NCI-H69 (cell line): ENCODE measurements at regions not wholly inside any gene's neighbourhood (a gene's known extent, or its start where the extent isn't known, plus 50 kb on each side); places are given as distances from the start of the nearest gene placed in this dataset.
"Not testable (repeated sequence)": the region's sequence is repeated elsewhere in the genome, so short reads cannot be mapped to it uniquely, and the experiment has no call there.

Experiments
- DNase-seq: peaks from one replicate; lab custom pipeline; 2025; lab: John Stamatoyannopoulos, UW

- DNase-seq = no peak
Measured at GRCh38 chr22:48494256-48494967, 1333.3 kb downstream of the BRD1 start.

GRCh38 chr22:48493733-48494132 is 1333.9 kb downstream of the BRD1 start:
- no peak for DNase-seq

- DNase-seq = peak; percentile 79
Measured at GRCh38 chr22:48492366-48493320, 1335.0 kb downstream of the BRD1 start.

GRCh38 chr22:48491451-48491941 is 1336.2 kb downstream of the BRD1 start:
- DNase-seq = no peak

- no peak for DNase-seq
Measured at GRCh38 chr22:48490500-48491411, 1336.9 kb downstream of the BRD1 start.

- DNase-seq = peak; percentile 33
Measured at GRCh38 chr22:48489551-48490499, 1337.8 kb downstream of the BRD1 start.

- DNase-seq = no peak
Measured at GRCh38 chr22:48488611-48489511, 1338.8 kb downstream of the BRD1 start.

- DNase-seq = peak; percentile 6
Measured at GRCh38 chr22:48488149-48488551, 1339.5 kb downstream of the BRD1 start.

GRCh38 chr22:48486558-48486957 is 1341.1 kb downstream of the BRD1 start:
- DNase-seq = no peak

- no peak for DNase-seq
Measured at GRCh38 chr22:48486134-48486532, 1341.5 kb downstream of the BRD1 start.

- no peak for DNase-seq
Measured at GRCh38 chr22:48485149-48486133, 1342.2 kb downstream of the BRD1 start.

GRCh38 chr22:48483764-48484528 is 1343.7 kb downstream of the BRD1 start:
- no peak for DNase-seq

GRCh38 chr22:48482771-48483170 is 1344.9 kb downstream of the BRD1 start:
- DNase-seq = no peak

GRCh38 chr22:48482198-48482597 is 1345.5 kb downstream of the BRD1 start:
- DNase-seq = not testable (repeated sequence)

GRCh38 chr22:48481748-48482147 is 1345.9 kb downstream of the BRD1 start:
- no peak for DNase-seq

GRCh38 chr22:48478529-48479265 is 1349.0 kb downstream of the BRD1 start:
- no peak for DNase-seq

GRCh38 chr22:48478124-48478523 is 1349.5 kb downstream of the BRD1 start:
- DNase-seq = no peak
